ENCODE measurements at regions not wholly inside any gene's neighbourhood (a gene's known extent, or its start where the extent isn't known, plus 50 kb on each side); places are given as distances from the start of the nearest gene placed in this dataset.
"Not testable (repeated sequence)": the region's sequence is repeated elsewhere in the genome, so short reads cannot be mapped to it uniquely, and the experiment has no call there.

- no peak for DNase-seq (ENCODE audit: low read depth in 6 of 9, low spot score in 9 of 9)
- no peaks in the 10 kb centered on the region for H3K36me3 ChIP-seq (ENCODE audit: control insufficient read depth in 2 of 2, insufficient read depth in 2 of 2, low read length in 1 of 2)
- H3K4me3 ChIP-seq (ENCODE audit: low read length in 2 of 2) = no peak overlapping the region
- H3K27me3 ChIP-seq (ENCODE audit: control insufficient read depth in 2 of 2, insufficient read depth in 1 of 2, low read length in 1 of 2) = no peaks in the 10 kb centered on the region
- H3K9me3 ChIP-seq (ENCODE audit: control insufficient read depth in 2 of 2, insufficient read depth in 1 of 2, low read length in 1 of 2) = peaks cover 0 to 2% of the 10 kb centered on the region in 2 donors
- H3K27ac ChIP-seq (ENCODE audit: low read depth in 1 of 2, low read length in 1 of 2) = no peak overlapping the region
- WGBS = 98% methylated on average over 1 of the region's 1 CpG
- H3K4me1 ChIP-seq (ENCODE audit: control insufficient read depth in 2 of 2, insufficient read depth in 2 of 2, low read length in 2 of 2) = no peaks in the 10 kb centered on the region
Measured at GRCh38 chr11:97770570-97770969, 1250.2 kb upstream of the CNTN5 start.

- H3K27me3 ChIP-seq (ENCODE audit: control insufficient read depth in 2 of 2, insufficient read depth in 1 of 2, low read length in 1 of 2) = no peaks in the 10 kb centered on the region
- H3K27ac ChIP-seq (ENCODE audit: low read depth in 1 of 2, low read length in 1 of 2) = no peak overlapping the region
- 90% methylated on average over 5 of the region's 5 CpGs for WGBS
- no peaks in the 10 kb centered on the region for H3K36me3 ChIP-seq (ENCODE audit: control insufficient read depth in 2 of 2, insufficient read depth in 2 of 2, low read length in 1 of 2)
- peaks cover 0 to 7% of the 10 kb centered on the region in 2 donors for H3K9me3 ChIP-seq (ENCODE audit: control insufficient read depth in 2 of 2, insufficient read depth in 1 of 2, low read length in 1 of 2)
- no peak for DNase-seq (ENCODE audit: low read depth in 6 of 9, low spot score in 9 of 9)
- H3K4me1 ChIP-seq (ENCODE audit: control insufficient read depth in 2 of 2, insufficient read depth in 2 of 2, low read length in 2 of 2) = no peaks in the 10 kb centered on the region
- no peak overlapping the region for H3K4me3 ChIP-seq (ENCODE audit: low read length in 2 of 2)
Measured at GRCh38 chr11:97772705-97773104, 1248.0 kb upstream of the CNTN5 start.

GRCh38 chr11:97784388-97784787 lies 1236.4 kb upstream of the CNTN5 start:
- H3K4me3 ChIP-seq (ENCODE audit: low read length in 2 of 2); H3K36me3 ChIP-seq (ENCODE audit: control insufficient read depth in 2 of 2, insufficient read depth in 2 of 2, low read length in 1 of 2); H3K27ac ChIP-seq (ENCODE audit: low read depth in 1 of 2, low read length in 1 of 2); DNase-seq (ENCODE audit: low read depth in 6 of 9, low spot score in 9 of 9); H3K4me1 ChIP-seq (ENCODE audit: control insufficient read depth in 2 of 2, insufficient read depth in 2 of 2, low read length in 2 of 2); H3K9me3 ChIP-seq (ENCODE audit: control insufficient read depth in 2 of 2, insufficient read depth in 1 of 2, low read length in 1 of 2); H3K27me3 ChIP-seq (ENCODE audit: control insufficient read depth in 2 of 2, insufficient read depth in 1 of 2, low read length in 1 of 2): not testable (repeated sequence)
- 82% methylated on average over 4 of the region's 4 CpGs for WGBS

- WGBS = 95% methylated on average over 3 of the region's 3 CpGs
- H3K4me3 ChIP-seq (ENCODE audit: low read length in 2 of 2) = no peak overlapping the region
- H3K27me3 ChIP-seq (ENCODE audit: control insufficient read depth in 2 of 2, insufficient read depth in 1 of 2, low read length in 1 of 2) = no peaks in the 10 kb centered on the region
- no peaks in the 10 kb centered on the region for H3K36me3 ChIP-seq (ENCODE audit: control insufficient read depth in 2 of 2, insufficient read depth in 2 of 2, low read length in 1 of 2)
- no peaks in the 10 kb centered on the region for H3K4me1 ChIP-seq (ENCODE audit: control insufficient read depth in 2 of 2, insufficient read depth in 2 of 2, low read length in 2 of 2)
- H3K9me3 ChIP-seq (ENCODE audit: control insufficient read depth in 2 of 2, insufficient read depth in 1 of 2, low read length in 1 of 2) = peaks cover 2 to 6% of the 10 kb centered on the region in 2 donors
- no peak for DNase-seq (ENCODE audit: low read depth in 6 of 9, low spot score in 9 of 9)
- no peak overlapping the region for H3K27ac ChIP-seq (ENCODE audit: low read depth in 1 of 2, low read length in 1 of 2)
Measured at GRCh38 chr11:97786961-97787360, 1233.8 kb upstream of the CNTN5 start.

GRCh38 chr11:97794876-97795275 lies 1225.9 kb upstream of the CNTN5 start:
- Histone ChIP-seq H3K4me1 (ENCODE audit: control insufficient read depth in 2 of 2, insufficient read depth in 2 of 2, low read length in 2 of 2) (no peaks in the 10 kb centered on the region), H3K27ac (ENCODE audit: low read depth in 1 of 2, low read length in 1 of 2) (no peak overlapping the region), H3K9me3 (ENCODE audit: control insufficient read depth in 2 of 2, insufficient read depth in 1 of 2, low read length in 1 of 2) (peaks cover 0 to 3% of the 10 kb centered on the region in 2 donors), H3K4me3 (ENCODE audit: low read length in 2 of 2) (no peak overlapping the region), H3K36me3 (ENCODE audit: control insufficient read depth in 2 of 2, insufficient read depth in 2 of 2, low read length in 1 of 2) (no peaks in the 10 kb centered on the region), H3K27me3 (ENCODE audit: control insufficient read depth in 2 of 2, insufficient read depth in 1 of 2, low read length in 1 of 2) (no peaks in the 10 kb centered on the region)
- WGBS = 80% methylated on average over 2 of the region's 2 CpGs
- DNase-seq (ENCODE audit: low read depth in 6 of 9, low spot score in 9 of 9) = no peak

- Histone ChIP-seq H3K4me1 (ENCODE audit: control insufficient read depth in 2 of 2, insufficient read depth in 2 of 2, low read length in 2 of 2) (no peaks in the 10 kb centered on the region), H3K27ac (ENCODE audit: low read depth in 1 of 2, low read length in 1 of 2) (no peak overlapping the region), H3K36me3 (ENCODE audit: control insufficient read depth in 2 of 2, insufficient read depth in 2 of 2, low read length in 1 of 2) (no peaks in the 10 kb centered on the region), H3K4me3 (ENCODE audit: low read length in 2 of 2) (no peak overlapping the region), H3K9me3 (ENCODE audit: control insufficient read depth in 2 of 2, insufficient read depth in 1 of 2, low read length in 1 of 2) (no peaks in the 10 kb centered on the region), H3K27me3 (ENCODE audit: control insufficient read depth in 2 of 2, insufficient read depth in 1 of 2, low read length in 1 of 2) (no peaks in the 10 kb centered on the region)
- 93% methylated on average over 3 of the region's 3 CpGs for WGBS
- DNase-seq (ENCODE audit: low read depth in 6 of 9, low spot score in 9 of 9) = no peak
Measured at GRCh38 chr11:97800891-97801290, 1219.9 kb upstream of the CNTN5 start.

- H3K4me3 ChIP-seq (ENCODE audit: low read length in 2 of 2) = no peak overlapping the region
- no peak for DNase-seq (ENCODE audit: low read depth in 6 of 9, low spot score in 9 of 9)
- 75% methylated on average over 4 of the region's 4 CpGs for WGBS
- no peaks in the 10 kb centered on the region for H3K9me3 ChIP-seq (ENCODE audit: control insufficient read depth in 2 of 2, insufficient read depth in 1 of 2, low read length in 1 of 2)
- H3K4me1 ChIP-seq (ENCODE audit: control insufficient read depth in 2 of 2, insufficient read depth in 2 of 2, low read length in 2 of 2) = no peaks in the 10 kb centered on the region
- H3K27me3 ChIP-seq (ENCODE audit: control insufficient read depth in 2 of 2, insufficient read depth in 1 of 2, low read length in 1 of 2) = no peaks in the 10 kb centered on the region
- H3K36me3 ChIP-seq (ENCODE audit: control insufficient read depth in 2 of 2, insufficient read depth in 2 of 2, low read length in 1 of 2) = no peaks in the 10 kb centered on the region
- H3K27ac ChIP-seq (ENCODE audit: low read depth in 1 of 2, low read length in 1 of 2) = no peak overlapping the region
Measured at GRCh38 chr11:97814325-97814959, 1206.3 kb upstream of the CNTN5 start.

GRCh38 chr11:97815667-97816066 lies 1205.1 kb upstream of the CNTN5 start:
- Histone ChIP-seq H3K4me3 (ENCODE audit: low read length in 2 of 2) (no peak overlapping the region), H3K36me3 (ENCODE audit: control insufficient read depth in 2 of 2, insufficient read depth in 2 of 2, low read length in 1 of 2) (no peaks in the 10 kb centered on the region), H3K9me3 (ENCODE audit: control insufficient read depth in 2 of 2, insufficient read depth in 1 of 2, low read length in 1 of 2) (no peaks in the 10 kb centered on the region), H3K27me3 (ENCODE audit: control insufficient read depth in 2 of 2, insufficient read depth in 1 of 2, low read length in 1 of 2) (no peaks in the 10 kb centered on the region), H3K27ac (ENCODE audit: low read depth in 1 of 2, low read length in 1 of 2) (no peak overlapping the region), H3K4me1 (ENCODE audit: control insufficient read depth in 2 of 2, insufficient read depth in 2 of 2, low read length in 2 of 2) (no peaks in the 10 kb centered on the region)
- DNase-seq (ENCODE audit: low read depth in 6 of 9, low spot score in 9 of 9) = no peak
- 86% methylated on average over 1 of the region's 1 CpG for WGBS

GRCh38 chr11:97832451-97832850 lies 1188.3 kb upstream of the CNTN5 start:
- no peak overlapping the region for H3K4me3 ChIP-seq (ENCODE audit: low read length in 2 of 2)
- no peaks in the 10 kb centered on the region for H3K4me1 ChIP-seq (ENCODE audit: control insufficient read depth in 2 of 2, insufficient read depth in 2 of 2, low read length in 2 of 2)
- no peaks in the 10 kb centered on the region for H3K27me3 ChIP-seq (ENCODE audit: control insufficient read depth in 2 of 2, insufficient read depth in 1 of 2, low read length in 1 of 2)
- H3K9me3 ChIP-seq (ENCODE audit: control insufficient read depth in 2 of 2, insufficient read depth in 1 of 2, low read length in 1 of 2) = peaks cover 0 to 5% of the 10 kb centered on the region in 2 donors
- DNase-seq (ENCODE audit: low read depth in 6 of 9, low spot score in 9 of 9) = no peak
- no peaks in the 10 kb centered on the region for H3K36me3 ChIP-seq (ENCODE audit: control insufficient read depth in 2 of 2, insufficient read depth in 2 of 2, low read length in 1 of 2)
- WGBS = 86% methylated on average over 4 of the region's 4 CpGs
- H3K27ac ChIP-seq (ENCODE audit: low read depth in 1 of 2, low read length in 1 of 2) = no peak overlapping the region
